HG03196 (cell line): ENCODE measurements at regions not wholly inside any gene's neighbourhood (a gene's known extent, or its start where the extent isn't known, plus 50 kb on each side); places are given as distances from the start of the nearest gene placed in this dataset.

Experiments used
- ATAC-seq: cut with Tn5 transposase; IDR thresholded peaks from one replicate; pipeline ENCODE4 v1.9.1; 2021; ENCODE audit not compliant: unreplicated experiment

DNA sequence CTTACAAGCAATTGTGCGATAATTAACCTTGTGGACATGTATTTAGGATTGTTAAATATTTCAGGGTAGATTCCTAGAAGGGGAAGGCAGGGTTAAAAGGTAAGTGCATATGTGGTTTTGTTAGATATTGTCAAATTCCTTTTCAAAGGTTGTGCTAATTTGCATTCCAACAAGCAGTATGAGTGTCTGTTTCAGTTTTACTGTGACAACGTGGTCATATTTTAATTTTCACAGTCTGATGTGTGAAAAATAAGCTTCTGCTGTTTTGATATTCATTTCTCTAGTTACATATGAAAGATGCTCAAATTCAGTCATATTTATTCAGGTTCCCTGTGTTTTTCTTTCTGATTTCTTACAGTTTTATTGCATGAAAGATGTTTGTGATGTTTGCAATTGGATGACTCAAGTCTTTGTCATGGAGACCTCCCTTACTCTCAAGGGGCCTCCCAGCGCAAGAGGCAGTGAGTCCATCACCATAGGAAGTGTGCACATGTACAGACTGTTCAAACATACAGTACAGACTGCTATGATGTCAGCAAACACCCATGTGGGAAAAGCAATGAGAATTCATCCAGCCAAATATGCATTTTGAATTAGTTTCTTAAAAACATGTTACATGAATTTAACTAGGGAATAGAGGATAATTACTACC, 310.8 kb downstream of the GALR1 start:
- peak; percentile 85 for ATAC-seq

DNA sequence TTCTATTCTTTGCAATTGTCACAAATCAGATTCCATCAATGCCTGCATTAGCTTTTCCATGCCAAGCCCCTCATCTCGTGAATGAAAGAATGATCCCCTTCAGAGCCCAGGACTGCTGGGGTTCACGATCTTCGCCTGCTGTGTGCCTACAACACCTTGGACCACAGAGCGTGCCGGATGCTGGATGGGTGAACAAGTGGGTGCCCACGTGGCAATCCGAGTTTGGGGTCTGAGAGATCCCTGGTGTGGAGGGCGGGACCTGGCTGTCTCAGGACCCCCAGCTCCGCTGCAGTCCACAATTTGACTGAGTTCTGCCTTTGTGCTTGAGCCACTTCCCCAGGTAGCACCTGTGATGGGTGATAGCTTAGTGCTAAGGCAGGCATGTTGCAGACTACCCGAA, 317.0 kb downstream of the GALR1 start:
- ATAC-seq = no peak

DNA sequence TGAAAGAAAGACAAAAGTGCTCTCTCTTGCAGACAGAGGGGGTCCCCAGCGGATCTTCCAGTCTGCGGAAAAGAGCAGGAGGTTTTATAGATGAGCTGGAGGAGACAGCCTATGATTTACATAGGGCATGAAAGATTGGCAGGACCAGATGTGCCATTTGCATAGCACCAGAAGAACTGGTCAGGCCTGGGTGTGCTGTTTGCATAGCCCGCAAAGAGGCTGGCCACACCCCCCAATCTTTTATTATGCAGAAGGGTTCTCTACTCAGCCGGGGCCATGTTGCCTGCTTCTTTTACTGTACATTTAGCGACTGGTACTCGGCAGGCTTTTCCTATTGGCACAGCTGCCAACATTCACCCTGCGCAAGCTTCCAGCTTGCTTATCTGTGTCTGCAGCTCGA, 317.6 kb downstream of the GALR1 start:
- ATAC-seq = no peak

DNA sequence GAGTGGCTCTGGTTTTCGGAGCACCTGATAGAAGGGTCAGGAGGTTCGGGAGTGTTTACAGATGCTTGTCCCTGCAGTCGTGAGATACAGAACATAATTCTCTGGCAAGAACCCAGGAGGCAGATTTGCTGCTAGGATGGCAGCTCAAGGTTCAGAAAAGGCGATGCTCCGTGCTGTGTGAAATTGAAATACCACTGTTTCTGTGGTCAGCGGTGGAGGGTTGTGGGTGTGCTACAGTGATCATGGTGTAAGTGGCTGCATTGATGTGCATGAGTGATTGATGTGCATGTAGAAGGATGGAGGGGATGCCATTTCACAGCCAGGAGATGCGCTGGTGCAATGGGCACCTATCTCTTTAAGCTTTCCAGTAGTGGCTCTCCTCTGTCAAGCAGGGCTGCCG, 322.1 kb downstream of the GALR1 start:
- no peak for ATAC-seq

DNA sequence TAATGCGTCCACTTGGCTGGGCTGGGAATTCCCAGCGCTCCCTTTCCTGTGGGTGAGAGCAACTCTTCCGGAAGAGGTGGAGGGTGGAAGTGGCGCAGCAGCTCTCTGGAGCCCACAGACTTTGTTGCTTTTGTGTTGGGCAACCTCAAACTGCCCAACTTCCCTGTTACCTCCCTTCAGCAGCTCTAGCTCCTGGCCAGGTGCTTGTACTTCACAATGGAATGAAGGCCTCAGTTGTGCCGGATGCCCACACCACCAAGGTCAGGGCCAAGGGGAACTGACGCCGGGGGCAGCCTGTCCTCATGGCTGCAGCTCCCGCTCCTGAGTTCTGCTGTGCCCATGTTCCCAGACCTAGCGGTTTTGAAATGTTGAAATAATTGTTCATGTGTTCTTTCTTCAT, 322.9 kb downstream of the GALR1 start:
- ATAC-seq = no peak

DNA sequence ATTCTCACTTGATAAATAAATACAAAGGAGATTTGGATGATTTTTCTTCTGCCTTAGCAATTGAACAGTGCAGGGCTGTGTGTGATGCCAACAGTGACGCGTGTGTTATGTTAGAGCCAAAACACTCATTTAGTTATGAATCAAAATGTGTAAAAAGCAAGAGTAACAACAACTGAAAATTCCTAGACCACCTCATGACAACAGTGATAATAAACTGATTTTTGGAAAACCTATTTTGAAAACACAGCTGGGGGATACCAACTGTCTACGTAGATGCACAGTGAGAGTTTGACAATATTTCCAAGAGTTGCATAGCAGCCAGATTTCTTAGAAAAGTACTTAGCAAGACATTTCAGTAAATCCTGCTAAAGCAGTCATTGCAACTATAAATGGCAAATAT, 323.9 kb downstream of the GALR1 start:
- ATAC-seq = no peak

DNA sequence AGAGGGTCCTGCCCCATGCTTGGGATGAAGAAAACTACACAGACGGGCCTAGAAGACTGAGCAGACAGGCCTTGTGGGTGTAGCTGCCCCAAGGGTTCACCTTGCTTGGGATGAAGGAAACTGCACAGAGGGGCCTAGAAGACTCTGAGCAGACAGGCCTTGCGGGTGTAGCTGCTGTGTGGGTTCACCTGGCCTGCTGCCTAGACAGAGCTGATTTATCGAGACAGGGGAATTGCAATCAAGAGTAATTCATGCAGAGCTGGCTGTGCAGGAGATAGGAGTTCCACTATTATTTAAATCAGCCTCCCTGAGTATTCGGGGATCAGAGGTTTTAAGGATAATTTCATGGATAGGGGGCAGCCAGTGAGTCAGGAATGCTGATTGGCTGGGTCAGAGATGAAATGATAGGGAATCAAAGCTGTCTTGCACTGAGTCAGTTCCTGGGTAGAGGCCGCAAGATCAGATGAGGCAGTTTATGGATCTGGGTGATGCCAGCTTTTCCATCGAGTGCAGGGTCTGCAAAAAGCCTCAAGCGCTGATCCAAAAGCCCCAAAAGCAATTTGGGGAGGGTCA, 341.4 kb downstream of the GALR1 start:
- no peak for ATAC-seq

DNA sequence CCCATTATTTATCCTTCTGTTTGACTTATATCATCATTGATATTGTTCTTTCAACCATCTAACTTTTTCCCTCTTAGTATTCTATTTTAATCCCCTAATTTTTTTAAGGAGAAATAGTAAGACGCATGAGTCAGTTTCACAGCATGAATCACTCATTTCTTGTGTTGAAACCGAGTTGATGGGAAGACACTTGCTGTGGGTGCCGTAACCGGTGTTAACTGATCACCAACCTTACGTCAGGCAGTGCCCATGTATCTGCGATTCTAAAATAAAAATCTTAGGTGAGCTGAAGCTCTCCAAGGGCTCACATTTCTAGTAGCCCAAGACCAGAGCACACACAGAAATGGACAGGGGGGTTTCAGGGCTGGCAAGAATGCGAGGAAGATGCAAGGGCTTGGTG, 348.1 kb downstream of the GALR1 start:
- ATAC-seq = no peak

DNA sequence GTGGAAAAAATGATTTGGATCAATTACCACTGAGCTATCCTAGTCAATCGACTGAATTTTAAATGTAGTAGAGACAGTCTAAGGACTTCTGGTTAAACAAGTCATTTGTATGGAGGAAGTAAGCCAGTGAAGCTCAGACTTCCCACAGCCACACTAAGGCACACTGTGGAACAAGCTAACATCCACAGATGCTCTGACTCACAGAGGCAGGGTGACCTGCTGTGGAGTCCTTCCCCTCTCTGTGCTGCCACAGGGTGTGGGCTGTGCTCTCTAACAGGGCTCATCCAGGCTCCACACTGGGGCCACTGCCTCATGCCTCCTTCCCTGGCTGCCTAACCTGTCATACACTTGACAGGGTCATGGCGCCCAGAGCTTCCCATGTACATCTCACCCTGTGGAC, 351.0 kb downstream of the GALR1 start:
- ATAC-seq = no peak

DNA sequence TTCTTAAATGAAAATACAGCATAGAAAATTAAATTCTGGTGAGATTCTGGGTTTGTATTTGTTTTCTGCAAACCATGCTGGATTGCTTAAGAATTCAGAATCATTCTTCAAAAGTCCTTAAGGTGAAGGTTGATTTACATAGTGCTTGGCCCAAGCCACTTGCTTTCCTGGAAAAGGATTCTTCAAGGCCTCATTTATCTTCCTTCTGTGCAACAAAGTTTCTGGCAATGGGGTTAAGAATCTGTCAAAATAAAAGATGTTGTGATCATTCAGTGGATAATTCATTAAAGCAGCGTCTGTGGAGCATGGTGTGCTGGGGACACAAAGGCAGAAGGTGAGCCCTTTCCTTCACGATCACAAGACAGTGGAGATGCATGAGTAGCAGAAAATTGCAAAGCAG, 351.9 kb downstream of the GALR1 start:
- ATAC-seq = no peak

DNA sequence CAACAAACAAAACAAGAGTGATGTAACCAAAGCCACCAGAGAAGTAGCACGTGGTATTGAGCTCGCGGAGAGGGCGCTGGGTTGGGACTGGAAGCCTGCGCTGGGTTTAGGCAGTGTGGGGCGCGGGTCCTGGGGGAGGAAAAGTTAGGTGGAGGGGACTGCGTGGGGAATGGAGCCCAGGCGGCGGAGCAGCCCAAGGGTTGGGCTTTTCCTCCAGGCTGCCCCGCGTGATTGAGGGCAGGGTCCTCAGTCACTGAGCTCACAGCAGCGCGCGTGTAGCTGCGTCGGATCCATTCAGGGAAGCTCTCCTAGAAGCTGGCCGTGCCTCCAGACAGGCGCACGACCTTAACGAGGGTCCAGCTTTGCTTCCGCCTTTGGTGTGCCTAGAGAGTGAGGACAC, 357.4 kb downstream of the GALR1 start:
- ATAC-seq = no peak

DNA sequence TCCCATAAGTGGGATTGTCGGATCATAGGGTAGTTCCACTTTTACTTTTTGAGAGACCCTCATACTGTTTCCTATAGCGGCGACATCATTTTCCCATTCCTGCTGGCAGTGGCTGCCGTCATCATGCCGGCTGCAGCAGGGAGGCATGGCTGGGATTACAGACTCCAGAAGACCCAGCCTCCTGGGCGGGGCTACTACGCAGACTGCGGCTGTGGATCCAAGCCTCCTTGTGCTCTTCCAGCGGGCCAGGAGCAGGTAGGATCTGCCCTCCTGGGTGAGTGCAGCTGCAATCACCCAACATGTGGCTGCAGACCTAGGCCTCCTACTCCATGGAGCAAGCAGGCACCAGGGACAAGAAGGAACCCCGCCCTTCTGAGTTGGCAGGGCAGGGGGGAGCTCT, 359.2 kb downstream of the GALR1 start:
- no peak for ATAC-seq

DNA sequence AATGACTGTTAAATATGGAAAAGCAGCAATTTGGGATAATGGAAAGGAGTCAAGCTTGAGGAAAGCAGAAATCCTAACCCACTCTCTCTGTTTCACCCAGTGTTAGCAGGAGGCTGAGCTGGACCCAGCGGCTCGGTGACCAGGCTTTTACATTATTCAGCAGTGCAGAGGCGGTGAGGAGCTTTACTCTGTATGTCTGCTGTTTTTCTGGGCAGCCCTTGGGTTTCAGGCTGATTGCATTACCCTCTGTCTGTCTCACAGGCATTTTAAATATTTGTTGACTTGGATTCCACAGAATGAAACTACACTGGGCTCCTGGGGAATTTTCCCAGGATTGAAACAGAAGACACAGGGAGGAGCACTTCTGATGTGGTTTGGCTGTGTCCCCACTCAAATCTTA, 368.0 kb downstream of the GALR1 start:
- no peak for ATAC-seq

DNA sequence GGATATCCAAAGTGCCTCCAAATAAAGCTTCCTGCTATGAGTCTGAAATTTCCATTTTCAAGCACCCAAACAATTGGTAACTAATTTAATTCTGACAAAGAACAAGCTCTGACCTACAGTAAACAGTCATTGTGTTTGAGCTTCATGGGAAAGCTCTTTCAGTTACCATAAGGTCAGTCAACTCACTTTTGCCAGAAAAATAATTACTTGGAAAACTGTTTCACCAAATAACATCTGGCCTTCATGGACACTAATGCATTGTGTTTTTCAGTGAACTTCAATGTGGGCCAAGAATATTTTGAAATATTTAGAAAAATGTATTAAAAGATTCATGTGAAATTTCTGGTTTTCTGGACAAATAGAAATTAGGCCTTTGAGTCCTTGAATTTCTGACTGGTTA, 369.9 kb downstream of the GALR1 start:
- ATAC-seq = no peak

DNA sequence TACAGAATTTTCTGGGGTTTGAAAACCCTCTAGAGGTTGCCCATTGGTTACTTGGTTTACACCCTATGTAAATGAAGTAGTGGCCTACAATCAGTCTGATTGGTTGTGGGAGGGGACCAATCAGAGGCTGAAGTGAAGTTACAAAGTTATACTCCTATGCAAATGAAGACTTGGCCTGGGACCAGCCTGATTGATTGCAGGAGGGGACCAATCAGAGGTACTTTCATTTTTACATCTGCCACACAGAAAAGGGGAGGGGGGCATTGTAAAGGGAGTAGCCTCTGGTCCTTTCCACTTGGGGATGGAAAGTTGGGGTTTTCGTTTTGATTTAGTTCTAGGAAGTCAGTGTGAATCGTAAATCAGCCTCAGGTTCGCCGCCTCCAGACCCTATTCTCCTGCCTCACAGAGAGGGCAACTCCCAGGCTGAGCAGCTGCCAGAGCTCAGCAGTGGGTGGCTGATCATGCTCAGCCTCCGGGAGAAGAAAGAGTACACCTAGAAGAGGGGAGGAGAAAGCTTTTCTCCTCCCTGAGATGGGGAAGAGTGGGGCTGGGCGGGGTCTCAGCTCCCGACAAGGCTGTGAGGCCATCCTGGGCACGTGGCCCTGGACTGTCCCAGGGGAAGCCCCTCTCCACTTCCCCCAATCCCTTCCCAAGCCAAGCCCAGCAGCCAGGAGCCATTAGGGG, 372.5 kb downstream of the GALR1 start:
- ATAC-seq = no peak

DNA sequence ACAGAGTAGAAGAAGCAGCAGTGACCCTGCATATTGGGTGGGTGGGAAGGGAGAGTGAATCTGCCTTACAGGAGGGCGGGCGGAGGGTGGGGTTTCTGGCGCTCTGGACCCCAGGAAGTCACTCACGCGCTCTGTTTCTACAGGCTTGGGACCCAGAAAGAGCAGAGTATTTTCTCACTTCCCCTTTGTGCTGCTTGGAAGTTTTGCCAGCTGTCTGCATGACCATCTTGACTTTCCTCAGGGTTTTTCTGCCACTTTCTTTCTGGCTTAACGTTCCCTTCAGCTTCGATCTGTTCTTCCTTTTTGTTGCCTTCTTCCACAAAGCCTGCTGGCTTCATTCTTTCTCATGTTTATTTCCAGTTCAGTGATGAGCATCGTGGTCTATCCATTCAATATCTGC, 383.1 kb downstream of the GALR1 start:
- no peak for ATAC-seq

DNA sequence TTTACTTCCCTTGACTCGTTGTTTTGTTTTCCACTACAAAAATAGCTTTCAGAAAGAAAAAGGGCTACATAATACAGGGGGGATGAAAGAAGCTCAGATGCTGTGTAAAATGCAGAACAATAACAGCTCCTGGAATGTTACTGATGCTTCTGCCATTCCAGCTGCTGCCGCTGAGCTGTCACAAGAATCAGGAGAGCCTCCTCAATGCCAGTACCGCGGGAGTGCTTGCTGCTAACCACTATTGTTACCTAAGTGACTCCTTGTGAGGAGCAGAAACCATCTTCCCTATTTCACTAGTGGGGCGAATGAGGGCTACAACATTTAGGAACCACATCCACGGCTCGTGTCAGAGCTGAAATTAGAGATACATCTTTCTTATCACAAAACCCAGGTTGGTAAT, 384.8 kb downstream of the GALR1 start:
- no peak for ATAC-seq

DNA sequence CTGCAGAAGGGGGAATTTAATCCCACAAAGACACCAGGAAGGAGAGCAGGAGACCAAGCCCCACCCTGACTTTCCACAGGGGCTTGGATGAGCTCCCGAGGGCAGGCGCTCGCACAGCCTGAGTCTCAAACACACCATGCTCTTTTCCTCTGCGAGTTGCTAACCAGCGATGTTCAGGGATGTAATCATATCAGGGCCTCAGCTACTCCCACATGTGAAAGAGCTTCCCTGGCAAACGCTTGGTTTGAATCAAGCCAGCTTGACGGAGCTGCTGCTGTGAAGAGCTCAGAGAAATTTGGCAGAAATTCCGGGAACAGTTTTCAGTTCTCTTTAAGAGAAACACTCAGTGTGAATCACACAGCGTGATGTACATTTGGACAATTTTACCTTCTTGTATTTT, 385.8 kb downstream of the GALR1 start:
- no peak for ATAC-seq

DNA sequence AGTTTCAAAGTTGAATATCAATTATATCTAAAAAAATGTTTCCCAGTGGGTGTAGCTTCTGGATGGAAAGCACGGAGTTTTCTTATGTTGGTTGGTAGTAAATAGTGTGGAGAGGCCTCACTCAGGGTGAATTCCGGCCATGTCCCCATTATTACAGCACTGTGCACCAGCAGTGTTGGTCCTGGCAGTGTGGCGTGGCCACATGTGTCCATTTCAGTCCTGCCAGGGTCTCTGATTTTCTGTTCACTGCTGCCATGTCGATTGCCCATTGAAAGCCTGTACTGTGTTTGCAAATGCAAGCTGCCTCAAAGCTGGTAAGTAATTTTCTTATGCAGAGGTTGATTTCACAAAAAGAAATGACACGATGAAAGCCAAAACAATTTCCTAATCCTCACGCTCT, 386.2 kb downstream of the GALR1 start:
- ATAC-seq = no peak

DNA sequence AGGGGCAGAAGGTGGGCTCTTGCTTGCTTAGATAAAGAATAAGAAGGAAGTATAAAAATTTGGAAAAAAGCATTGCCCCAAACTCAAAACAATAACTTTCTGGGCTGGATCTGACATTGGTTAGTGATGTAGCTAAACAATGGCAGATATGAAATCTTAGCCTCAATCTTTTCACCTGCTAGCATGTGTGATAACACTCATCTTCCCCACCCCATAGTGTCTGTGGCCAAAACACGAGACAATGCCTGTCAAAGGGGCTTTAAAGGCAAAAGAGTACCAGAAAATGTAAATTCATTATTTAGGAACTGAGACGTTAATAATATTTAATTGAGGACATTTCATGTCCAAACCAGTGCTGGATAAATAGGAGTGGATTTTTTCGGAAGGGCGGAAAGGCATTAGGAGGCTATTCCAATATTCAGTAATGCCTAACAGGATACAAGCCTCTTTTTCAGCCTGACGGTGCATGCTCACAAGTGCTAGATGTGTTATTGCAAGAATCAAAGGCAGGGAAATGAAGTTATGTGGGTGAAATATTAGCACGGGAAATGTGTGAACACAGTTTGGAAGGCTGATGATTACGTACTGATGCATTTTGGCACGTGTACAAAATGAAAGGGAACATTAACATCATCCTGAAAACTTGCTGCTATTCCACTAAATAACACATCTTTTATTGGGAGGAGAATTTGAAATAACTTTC, 395.7 kb downstream of the GALR1 start:
- ATAC-seq = no peak

DNA sequence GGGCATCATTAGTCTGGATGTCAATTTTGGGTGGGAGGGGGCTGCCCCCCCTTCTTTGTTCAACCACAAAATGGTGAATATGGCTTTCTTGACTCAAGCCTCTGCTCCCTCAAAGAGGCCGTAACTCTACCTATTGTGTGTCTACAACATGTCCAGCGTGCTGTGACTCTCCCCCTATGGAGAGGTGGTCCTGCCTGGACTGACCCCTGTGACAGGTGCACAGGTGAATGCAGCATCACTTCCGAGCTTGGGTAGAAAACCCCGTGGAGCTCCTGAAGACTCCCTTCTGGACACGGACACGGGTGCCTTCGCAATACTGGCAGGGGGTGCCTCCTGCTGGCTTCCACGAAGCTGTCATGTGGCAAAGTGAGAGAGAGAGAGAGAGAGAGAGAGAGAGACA, 397.8 kb downstream of the GALR1 start:
- ATAC-seq = no peak

DNA sequence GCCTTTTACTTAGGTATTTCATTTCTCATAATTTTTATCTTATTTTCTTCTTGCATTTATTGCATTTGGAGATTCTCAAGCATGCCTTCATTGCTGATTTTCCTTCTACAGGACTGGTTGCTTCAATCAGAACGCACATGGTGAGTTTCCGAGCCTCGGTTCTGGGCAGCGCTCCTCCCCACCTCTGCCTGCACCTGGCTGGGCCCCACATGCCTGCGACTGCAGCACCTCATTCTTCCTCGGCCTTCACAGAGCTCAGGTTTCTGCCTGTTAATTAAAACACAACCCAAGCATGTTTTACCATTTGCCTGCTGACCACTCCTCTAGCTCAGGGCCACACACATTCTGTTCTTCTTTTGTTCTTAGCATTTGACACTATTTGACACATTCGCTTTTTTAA, 398.8 kb downstream of the GALR1 start:
- no peak for ATAC-seq
